Astrocyte (in vitro differentiated cells and primary cell): ENCODE measurements at regions not wholly inside any gene's neighbourhood (a gene's known extent, or its start where the extent isn't known, plus 50 kb on each side); places are given as distances from the start of the nearest gene placed in this dataset.

Source experiments
- DNase-seq: peaks from one replicate; pipeline ENCODE4 v3.0.0-alpha.2; 2010; ENCODE audit warnings: low read depth
- FAIRE-seq: peaks from 2 replicates; lab custom pipeline; 2011; peaks lifted over from hg19 to GRCh38; lab: Jason Lieb, UNC
- H2AFZ ChIP-seq: 2 replicates; pipeline ENCODE4 v1.6.0; 2012; ENCODE audit warnings: low read depth, low read length, inconsistent platforms
- H3K27ac ChIP-seq: 2 replicates; pipeline ENCODE4 v1.5.1; 2011; ENCODE audit warnings: low read depth, low read length, inconsistent platforms
- H3K27me3 ChIP-seq: 2 replicates; pipeline ENCODE4 v1.6.0; 2011; ENCODE audit warnings: low read length, inconsistent platforms; ENCODE audit not compliant: insufficient read depth
- H3K36me3 ChIP-seq: 2 replicates; pipeline ENCODE4 v1.5.1; 2011; ENCODE audit warnings: low read length, inconsistent platforms; ENCODE audit not compliant: insufficient read depth
- H3K4me1 ChIP-seq: 2 replicates; pipeline ENCODE4 v1.5.1; 2011; ENCODE audit warnings: low read length, inconsistent platforms; ENCODE audit not compliant: insufficient read depth
- H3K4me2 ChIP-seq: 2 replicates; pipeline ENCODE4 v1.6.0; 2012; ENCODE audit warnings: low read length, inconsistent platforms
- H3K4me3 ChIP-seq: 2 replicates; pipeline ENCODE4 v1.5.1; 2011; ENCODE audit warnings: low read depth, mild to moderate bottlenecking, low read length, inconsistent platforms; ENCODE audit not compliant: insufficient read depth
- H3K79me2 ChIP-seq: 2 replicates; pipeline ENCODE4 v1.6.0; 2012; ENCODE audit warnings: mild to moderate bottlenecking, low read length, inconsistent platforms; ENCODE audit not compliant: insufficient read depth
- H3K9ac ChIP-seq: 2 replicates; pipeline ENCODE4 v1.6.0; 2012; ENCODE audit warnings: mild to moderate bottlenecking, low read length, inconsistent platforms
- H3K9me3 ChIP-seq: 2 replicates; pipeline ENCODE4 v1.5.1; 2012; ENCODE audit warnings: low read depth, mild to moderate bottlenecking, low read length, inconsistent platforms; ENCODE audit not compliant: insufficient read depth
- H4K20me1 ChIP-seq: 2 replicates; pipeline ENCODE4 v1.6.0; 2012; ENCODE audit warnings: low read length, inconsistent platforms; ENCODE audit not compliant: insufficient read depth
- H3K27ac Mint-ChIP-seq: one replicate; pipeline ENCODE4 v1.8.0; 2021; ENCODE audit warnings: mild to moderate bottlenecking, mixed read lengths; ENCODE audit not compliant: unreplicated experiment
- H3K27me3 Mint-ChIP-seq: one replicate; pipeline ENCODE4 v1.8.0; 2021; ENCODE audit warnings: low read depth, mixed read lengths; ENCODE audit not compliant: unreplicated experiment
- H3K36me3 Mint-ChIP-seq: one replicate; pipeline ENCODE4 v1.8.0; 2021; ENCODE audit warnings: low read depth, mixed read lengths; ENCODE audit not compliant: unreplicated experiment
- H3K4me1 Mint-ChIP-seq: one replicate; pipeline ENCODE4 v1.8.0; 2021; ENCODE audit warnings: low read depth, mixed read lengths; ENCODE audit not compliant: unreplicated experiment
- H3K4me3 Mint-ChIP-seq: one replicate; pipeline ENCODE4 v1.8.0; 2021; ENCODE audit warnings: mild to moderate bottlenecking, moderate library complexity, mixed read lengths; ENCODE audit not compliant: unreplicated experiment
- H3K9me3 Mint-ChIP-seq: one replicate; pipeline ENCODE4 v1.8.0; 2021; ENCODE audit warnings: mild to moderate bottlenecking, mixed read lengths; ENCODE audit not compliant: unreplicated experiment
- CTCF ChIP-seq: IDR thresholded peaks from 2 replicates; pipeline ENCODE4 v1.5.1; 2011; ENCODE audit warnings: low read depth, mild to moderate bottlenecking, inconsistent platforms, low read length, moderate library complexity; ENCODE audit not compliant: insufficient read depth
- EZH2 ChIP-seq: IDR thresholded peaks from 2 replicates; pipeline ENCODE4 v1.6.1; 2012; ENCODE audit warnings: mild to moderate bottlenecking, low read length, inconsistent platforms; ENCODE audit not compliant: insufficient read depth

GRCh38 chr2:76279142-76279541 lies 568.4 kb upstream of the GCFC2 start:
- no peaks in the 10 kb centered on the region for H3K36me3 Mint-ChIP-seq
- Histone ChIP-seq H3K9ac (no peak overlapping the region), H3K27ac (no peak overlapping the region), H3K27me3 (no peaks in the 10 kb centered on the region), H3K4me3 (no peak overlapping the region), H3K79me2 (no peaks in the 10 kb centered on the region), H3K9me3 (no peaks in the 10 kb centered on the region), H3K36me3 (no peaks in the 10 kb centered on the region), H3K4me2 (no peak overlapping the region), H2AFZ (no peak overlapping the region), H4K20me1 (no peaks in the 10 kb centered on the region), H3K4me1 (no peaks in the 10 kb centered on the region)
- FAIRE-seq (no peak), DNase-seq (no peak)
- TF ChIP-seq CTCF (no peak), EZH2 (no peak)
- no peak overlapping the region for H3K4me3 Mint-ChIP-seq
- no peaks in the 10 kb centered on the region for H3K9me3 Mint-ChIP-seq
- H3K27ac Mint-ChIP-seq = no peak overlapping the region
- no peaks in the 10 kb centered on the region for H3K27me3 Mint-ChIP-seq
- peaks cover 19% of the 10 kb centered on the region for H3K4me1 Mint-ChIP-seq

- Histone ChIP-seq H3K9ac (no peak overlapping the region), H3K27ac (no peak overlapping the region), H3K36me3 (no peaks in the 10 kb centered on the region), H3K79me2 (no peaks in the 10 kb centered on the region), H3K9me3 (no peaks in the 10 kb centered on the region), H2AFZ (no peak overlapping the region), H3K4me2 (no peak overlapping the region), H4K20me1 (no peaks in the 10 kb centered on the region), H3K4me3 (no peak overlapping the region), H3K27me3 (no peaks in the 10 kb centered on the region), H3K4me1 (no peaks in the 10 kb centered on the region)
- Mint-ChIP-seq H3K27me3 (no peaks in the 10 kb centered on the region), H3K4me1 (peaks cover 14% of the 10 kb centered on the region), H3K4me3 (no peak overlapping the region), H3K27ac (no peak overlapping the region), H3K36me3 (no peaks in the 10 kb centered on the region), H3K9me3 (no peaks in the 10 kb centered on the region)
- TF ChIP-seq EZH2 (no peak), CTCF (no peak)
- no peak for FAIRE-seq
- no peak for DNase-seq
Observed at GRCh38 chr2:76275788-76276187, 565.1 kb upstream of the GCFC2 start.

GRCh38 chr2:76274676-76275075 lies 564.0 kb upstream of the GCFC2 start:
- FAIRE-seq = no peak

More at GRCh38 chr2:76274676-76275075, 564.0 kb upstream of the GCFC2 start:
- Histone ChIP-seq H3K36me3 (no peaks in the 10 kb centered on the region), H3K9ac (no peak overlapping the region), H3K79me2 (no peaks in the 10 kb centered on the region), H4K20me1 (no peaks in the 10 kb centered on the region), H3K27ac (no peak overlapping the region), H3K4me1 (no peaks in the 10 kb centered on the region), H3K4me2 (no peak overlapping the region), H3K27me3 (no peaks in the 10 kb centered on the region), H3K9me3 (no peaks in the 10 kb centered on the region), H3K4me3 (no peak overlapping the region), H2AFZ (no peak overlapping the region)
- Mint-ChIP-seq H3K27me3 (no peaks in the 10 kb centered on the region), H3K36me3 (no peaks in the 10 kb centered on the region), H3K4me1 (peaks cover 11% of the 10 kb centered on the region), H3K4me3 (no peak overlapping the region), H3K9me3 (no peaks in the 10 kb centered on the region), H3K27ac (no peak overlapping the region)
- TF ChIP-seq EZH2 = no peak
- no peak for TF ChIP-seq CTCF
- DNase-seq = no peak
